ENCODE measurements at regions not wholly inside any gene's neighbourhood (a gene's known extent, or its start where the extent isn't known, plus 50 kb on each side); places are given as distances from the start of the nearest gene placed in this dataset.

- no peak for DNase-seq (ENCODE audit: unreplicated experiment)
- peaks cover 20% of the 10 kb centered on the region for H3K9me3 Mint-ChIP-seq (ENCODE audit: unreplicated experiment)
- CTCF ChIA-PET: no interaction called here
Observed at GRCh38 chr12:127652281-127652680, 614.7 kb upstream of the TMEM132C start.

GRCh38 chr12:127654383-127654985 is 612.5 kb upstream of the TMEM132C start:
- POLR2A ChIA-PET: no interaction called here
- no TSS peak for BruUV-seq (replicated peaks)
- Mint-ChIP-seq H3K9me3 (ENCODE audit: unreplicated experiment) (peaks cover 20% of the 10 kb centered on the region), H3K27ac (ENCODE audit: low read depth, unreplicated experiment) (no peak overlapping the region), H3K36me3 (ENCODE audit: insufficient read depth, unreplicated experiment) (no peaks in the 10 kb centered on the region), H3K27me3 (ENCODE audit: insufficient read depth, unreplicated experiment) (no peaks in the 10 kb centered on the region), H3K4me3 (ENCODE audit: unreplicated experiment) (no peak overlapping the region), H3K4me1 (ENCODE audit: insufficient read depth, unreplicated experiment) (no peaks in the 10 kb centered on the region)
- CTCF ChIA-PET: no interaction called here
- intact Hi-C loops (cut with micrococcal nuclease): no loop called here
- no peak for TF ChIP-seq CTCF (IDR thresholded peaks at IDR 0.05; ENCODE audit: unreplicated experiment)
- DNase-seq (ENCODE audit: unreplicated experiment): no peak

More at GRCh38 chr12:127652281-127652680, 614.7 kb upstream of the TMEM132C start:
- BruUV-seq (replicated peaks): no TSS peak
- Mint-ChIP-seq H3K4me3 (ENCODE audit: unreplicated experiment) (no peak overlapping the region), H3K4me1 (ENCODE audit: insufficient read depth, unreplicated experiment) (no peaks in the 10 kb centered on the region), H3K36me3 (ENCODE audit: insufficient read depth, unreplicated experiment) (no peaks in the 10 kb centered on the region), H3K27ac (ENCODE audit: low read depth, unreplicated experiment) (no peak overlapping the region), H3K27me3 (ENCODE audit: insufficient read depth, unreplicated experiment) (no peaks in the 10 kb centered on the region)
- no peak for TF ChIP-seq CTCF (IDR thresholded peaks at IDR 0.05; ENCODE audit: unreplicated experiment)
- intact Hi-C loops (cut with micrococcal nuclease): no loop called here
- POLR2A ChIA-PET: no interaction called here

GRCh38 chr12:127655691-127656090 is 611.3 kb upstream of the TMEM132C start:
- BruUV-seq (replicated peaks): no TSS peak
- Mint-ChIP-seq H3K27me3 (ENCODE audit: insufficient read depth, unreplicated experiment) (no peaks in the 10 kb centered on the region), H3K36me3 (ENCODE audit: insufficient read depth, unreplicated experiment) (no peaks in the 10 kb centered on the region), H3K9me3 (ENCODE audit: unreplicated experiment) (peaks cover 29% of the 10 kb centered on the region), H3K4me1 (ENCODE audit: insufficient read depth, unreplicated experiment) (no peaks in the 10 kb centered on the region), H3K4me3 (ENCODE audit: unreplicated experiment) (no peak overlapping the region), H3K27ac (ENCODE audit: low read depth, unreplicated experiment) (no peak overlapping the region)
- intact Hi-C loops (cut with micrococcal nuclease): no loop called here
- ChIA-PET CTCF (interaction anchor here (0.6 kb wide), 1 partner anchor 274 kb away, joined by 3 read pairs; no protein-coding TSS in a partner anchor), POLR2A (no interaction called here)
- DNase-seq (ENCODE audit: unreplicated experiment): no peak
- TF ChIP-seq CTCF (IDR thresholded peaks at IDR 0.05; ENCODE audit: unreplicated experiment): no peak

- intact Hi-C loops (cut with micrococcal nuclease): no loop called here
- Mint-ChIP-seq H3K4me1 (ENCODE audit: insufficient read depth, unreplicated experiment) (no peaks in the 10 kb centered on the region), H3K4me3 (ENCODE audit: unreplicated experiment) (no peak overlapping the region), H3K27me3 (ENCODE audit: insufficient read depth, unreplicated experiment) (no peaks in the 10 kb centered on the region), H3K36me3 (ENCODE audit: insufficient read depth, unreplicated experiment) (no peaks in the 10 kb centered on the region), H3K9me3 (ENCODE audit: unreplicated experiment) (peaks cover 30% of the 10 kb centered on the region), H3K27ac (ENCODE audit: low read depth, unreplicated experiment) (no peak overlapping the region)
- BruUV-seq (replicated peaks): no TSS peak
- POLR2A ChIA-PET: no interaction called here
- no peak for DNase-seq (ENCODE audit: unreplicated experiment)
- CTCF ChIA-PET: no interaction called here
- TF ChIP-seq CTCF (IDR thresholded peaks at IDR 0.05; ENCODE audit: unreplicated experiment): no peak
Observed at GRCh38 chr12:127656266-127656665, 610.7 kb upstream of the TMEM132C start.
